Spinal cord (tissue), 9 donors: ENCODE measurements at regions not wholly inside any gene's neighbourhood (a gene's known extent, or its start where the extent isn't known, plus 50 kb on each side); places are given as distances from the start of the nearest gene placed in this dataset.

Source experiments
- DNase-seq, 6 donors: peaks; one replicate each; pipeline versions ENCODE4 v3.0.0 to v3.0.0-alpha.2; 2013 to 2015; ENCODE audit warnings: low spot score in 6 of 6, low read depth in 4 of 6
- H3K27ac ChIP-seq: one replicate; pipeline ENCODE4 v1.5.1; 2013; ENCODE audit warnings: low read depth, low read length, control low read depth
- H3K27me3 ChIP-seq: one replicate; pipeline ENCODE4 v1.6.1; 2013; ENCODE audit warnings: low read length; ENCODE audit not compliant: control insufficient read depth, insufficient read depth
- H3K36me3 ChIP-seq: one replicate; pipeline ENCODE4 v1.6.1; 2013; ENCODE audit warnings: low read length; ENCODE audit not compliant: control insufficient read depth, insufficient read depth
- H3K4me1 ChIP-seq: one replicate; pipeline ENCODE4 v1.6.1; 2013; ENCODE audit warnings: low read length; ENCODE audit not compliant: control insufficient read depth, insufficient read depth
- H3K4me3 ChIP-seq: one replicate; pipeline ENCODE4 v1.5.1; 2013; ENCODE audit warnings: low read depth, low read length, control low read depth
- H3K9me3 ChIP-seq: one replicate; pipeline ENCODE4 v1.6.1; 2013; ENCODE audit warnings: low read length; ENCODE audit not compliant: control insufficient read depth, insufficient read depth
- WGBS: methylation state at CpG from one replicate; pipeline ENCODE4 v1.1.5; 2013; ENCODE audit warnings: missing lambda C conversion rate; ENCODE audit not compliant: insufficient coverage; 5-methylcytosine and 5-hydroxymethylcytosine counted together
- donor health status: healthy.

- DNase-seq = no peak
- Histone ChIP-seq H3K27ac (no peak overlapping the region), H3K27me3 (no peaks in the 10 kb centered on the region), H3K9me3 (peaks cover 5% of the 10 kb centered on the region), H3K4me1 (peaks cover 2% of the 10 kb centered on the region), H3K36me3 (no peaks in the 10 kb centered on the region), H3K4me3 (no peak overlapping the region)
- 46% methylated on average over 4 of the region's 4 CpGs for WGBS
These were observed 87.9 kb upstream of the NKX2-2 start for GRCh38 chr20:21601799-21602198.

GRCh38 chr20:21586682-21587081, 72.8 kb upstream of the NKX2-2 start:
- no peaks in the 10 kb centered on the region for H3K27me3 ChIP-seq
- 85% methylated on average over 4 of the region's 4 CpGs for WGBS
- DNase-seq = no peak

GRCh38 chr20:21583486-21584168, 69.8 kb upstream of the NKX2-2 start:
- Histone ChIP-seq H3K4me1 (peaks cover 3% of the 10 kb centered on the region), H3K27ac (no peak overlapping the region), H3K4me3 (no peak overlapping the region), H3K27me3 (peaks cover 2% of the 10 kb centered on the region), H3K36me3 (no peaks in the 10 kb centered on the region), H3K9me3 (no peaks in the 10 kb centered on the region)
- 90% methylated on average over 8 of the region's 10 CpGs for WGBS
- peak in 1 of 6 donors; percentile 74 for DNase-seq

More at GRCh38 chr20:21586682-21587081, 72.8 kb upstream of the NKX2-2 start:
- Histone ChIP-seq H3K4me1 (peaks cover 3% of the 10 kb centered on the region), H3K4me3 (no peak overlapping the region), H3K27ac (no peak overlapping the region), H3K36me3 (no peaks in the 10 kb centered on the region), H3K9me3 (no peaks in the 10 kb centered on the region)

- Histone ChIP-seq H3K27ac (no peak overlapping the region), H3K4me3 (no peak overlapping the region), H3K36me3 (no peaks in the 10 kb centered on the region), H3K9me3 (no peaks in the 10 kb centered on the region), H3K27me3 (peaks cover 2% of the 10 kb centered on the region), H3K4me1 (no peaks in the 10 kb centered on the region)
- WGBS = 67% methylated on average over 3 of the region's 4 CpGs
- no peak for DNase-seq
These were observed 63.7 kb upstream of the NKX2-2 start for GRCh38 chr20:21577551-21577950.

- H3K27me3 ChIP-seq = peaks cover 4% of the 10 kb centered on the region
- no peaks in the 10 kb centered on the region for H3K36me3 ChIP-seq
- DNase-seq = no peak
- H3K4me3 ChIP-seq = no peak overlapping the region
- H3K9me3 ChIP-seq = no peaks in the 10 kb centered on the region
- 100% methylated on average over 2 of the region's 5 CpGs for WGBS
- H3K4me1 ChIP-seq = no peaks in the 10 kb centered on the region
- no peak overlapping the region for H3K27ac ChIP-seq
These were observed 62.3 kb upstream of the NKX2-2 start for GRCh38 chr20:21575981-21576740.

GRCh38 chr20:21575167-21575566, 61.3 kb upstream of the NKX2-2 start:
- Histone ChIP-seq H3K27me3 (peaks cover 7% of the 10 kb centered on the region), H3K36me3 (no peaks in the 10 kb centered on the region), H3K9me3 (no peaks in the 10 kb centered on the region), H3K4me1 (no peaks in the 10 kb centered on the region), H3K4me3 (no peak overlapping the region), H3K27ac (no peak overlapping the region)
- 100% methylated on average over 1 of the region's 3 CpGs for WGBS
- DNase-seq = no peak

GRCh38 chr20:21574443-21574842, 60.6 kb upstream of the NKX2-2 start:
- H3K36me3 ChIP-seq = no peaks in the 10 kb centered on the region
- no peaks in the 10 kb centered on the region for H3K4me1 ChIP-seq
- peaks cover 7% of the 10 kb centered on the region for H3K27me3 ChIP-seq
- H3K4me3 ChIP-seq = no peak overlapping the region
- no peak for DNase-seq
- no peak overlapping the region for H3K27ac ChIP-seq
- H3K9me3 ChIP-seq = no peaks in the 10 kb centered on the region
- 90% methylated on average over 13 of the region's 13 CpGs for WGBS

GRCh38 chr20:21573259-21573658, 59.4 kb upstream of the NKX2-2 start:
- DNase-seq = no peak
- no peaks in the 10 kb centered on the region for H3K4me1 ChIP-seq
- H3K27me3 ChIP-seq = peaks cover 7% of the 10 kb centered on the region
- H3K4me3 ChIP-seq = no peak overlapping the region
- no peaks in the 10 kb centered on the region for H3K36me3 ChIP-seq
- 84% methylated on average over 3 of the region's 5 CpGs for WGBS
- no peaks in the 10 kb centered on the region for H3K9me3 ChIP-seq
- no peak overlapping the region for H3K27ac ChIP-seq

- peak in 2 of 6 donors; percentile 30 to 61 for DNase-seq
- Histone ChIP-seq H3K27ac (no peak overlapping the region), H3K9me3 (no peaks in the 10 kb centered on the region), H3K4me3 (no peak overlapping the region), H3K27me3 (peaks cover 7% of the 10 kb centered on the region), H3K4me1 (no peaks in the 10 kb centered on the region), H3K36me3 (no peaks in the 10 kb centered on the region)
- 20% methylated on average over 1 of the region's 15 CpGs for WGBS
These were observed 58.2 kb upstream of the NKX2-2 start for GRCh38 chr20:21571841-21572690.
